ENCODE measurements at regions not wholly inside any gene's neighbourhood (a gene's known extent, or its start where the extent isn't known, plus 50 kb on each side); places are given as distances from the start of the nearest gene placed in this dataset.

- no peak for ATAC-seq (ENCODE audit: low FRiP score)
- no peak for DNase-seq (ENCODE audit: low spot score)
- no peak for TF ChIP-seq CTCF (IDR thresholded peaks at IDR 0.05)
Observed at GRCh38 chr6:93968126-93968525, 548.8 kb upstream of the EPHA7 start.

- no peak for TF ChIP-seq CTCF (IDR thresholded peaks at IDR 0.05)
- DNase-seq (ENCODE audit: low spot score) (no peak), ATAC-seq (ENCODE audit: low FRiP score) (no peak)
Observed at GRCh38 chr6:93964926-93965325, 545.6 kb upstream of the EPHA7 start.

GRCh38 chr6:93964321-93964720 lies 545.0 kb upstream of the EPHA7 start:
- DNase-seq (ENCODE audit: low spot score) (no peak), ATAC-seq (ENCODE audit: low FRiP score) (no peak)
- TF ChIP-seq CTCF (IDR thresholded peaks at IDR 0.05): no peak

- DNase-seq (ENCODE audit: low spot score): no peak
- no peak for TF ChIP-seq CTCF (IDR thresholded peaks at IDR 0.05)
- no peak for ATAC-seq (ENCODE audit: low FRiP score)
Observed at GRCh38 chr6:93962566-93962965, 543.2 kb upstream of the EPHA7 start.

- TF ChIP-seq CTCF (IDR thresholded peaks at IDR 0.05): no peak
- ATAC-seq (ENCODE audit: low FRiP score): no peak
- no peak for DNase-seq (ENCODE audit: low spot score)
Observed at GRCh38 chr6:93954584-93954983, 535.2 kb upstream of the EPHA7 start.

- DNase-seq (ENCODE audit: low spot score) (no peak), ATAC-seq (ENCODE audit: low FRiP score) (no peak)
- no peak for TF ChIP-seq CTCF (IDR thresholded peaks at IDR 0.05)
Observed at GRCh38 chr6:93943661-93944060, 524.3 kb upstream of the EPHA7 start.

- ATAC-seq (ENCODE audit: low FRiP score) (no peak), DNase-seq (ENCODE audit: low spot score) (no peak)
- TF ChIP-seq CTCF (IDR thresholded peaks at IDR 0.05): no peak
Observed at GRCh38 chr6:93940381-93940780, 521.0 kb upstream of the EPHA7 start.
